ENCODE measurements at regions not wholly inside any gene's neighbourhood (a gene's known extent, or its start where the extent isn't known, plus 50 kb on each side); places are given as distances from the start of the nearest gene placed in this dataset.

GRCh38 chr4:126727461-126727860, 905.3 kb upstream of the INTU start:
- DNase-seq (ENCODE audit: low read depth in 1 of 2, low spot score in 1 of 2): no peak
- TF ChIP-seq SPI1 (IDR thresholded peaks at IDR 0.05; ENCODE audit: borderline replicate concordance, low read depth) (no peak), REST (IDR thresholded peaks at IDR 0.05; ENCODE audit: insufficient replicate concordance, low read depth) (no peak), GABPA (IDR thresholded peaks at IDR 0.05; ENCODE audit: low read depth) (no peak), CTCF (IDR thresholded peaks at IDR 0.05; ENCODE audit: insufficient read depth, low read length) (no peak), POLR2AphosphoS5 (IDR thresholded peaks at IDR 0.05; ENCODE audit: low read depth) (no peak)
- H3K27ac ChIP-seq (replicated peaks): no peak overlapping the region
- no peaks in the 10 kb centered on the region for H3K27me3 ChIP-seq (ENCODE audit: insufficient read depth, poor library complexity, severe bottlenecking)
- no peak overlapping the region for H3K4me3 ChIP-seq (replicated peaks; ENCODE audit: insufficient read depth, low read length)

- H3K4me3 ChIP-seq (replicated peaks; ENCODE audit: insufficient read depth, low read length): no peak overlapping the region
- DNase-seq (ENCODE audit: low read depth in 1 of 2, low spot score in 1 of 2): no peak
Observed at GRCh38 chr4:126731062-126731461, 901.7 kb upstream of the INTU start.

GRCh38 chr4:126733301-126733700, 899.5 kb upstream of the INTU start:
- Histone ChIP-seq H3K27me3 (ENCODE audit: insufficient read depth, poor library complexity, severe bottlenecking) (no peaks in the 10 kb centered on the region), H3K27ac (replicated peaks) (no peak overlapping the region), H3K4me3 (replicated peaks; ENCODE audit: insufficient read depth, low read length) (no peak overlapping the region)
- DNase-seq (ENCODE audit: low read depth in 1 of 2, low spot score in 1 of 2): no peak
- TF ChIP-seq POLR2AphosphoS5 (IDR thresholded peaks at IDR 0.05; ENCODE audit: low read depth) (no peak), REST (IDR thresholded peaks at IDR 0.05; ENCODE audit: insufficient replicate concordance, low read depth) (no peak), SPI1 (IDR thresholded peaks at IDR 0.05; ENCODE audit: borderline replicate concordance, low read depth) (no peak), GABPA (IDR thresholded peaks at IDR 0.05; ENCODE audit: low read depth) (no peak), CTCF (IDR thresholded peaks at IDR 0.05; ENCODE audit: insufficient read depth, low read length) (no peak)

More at GRCh38 chr4:126731062-126731461, 901.7 kb upstream of the INTU start:
- Histone ChIP-seq H3K27ac (replicated peaks) (no peak overlapping the region), H3K27me3 (ENCODE audit: insufficient read depth, poor library complexity, severe bottlenecking) (no peaks in the 10 kb centered on the region)
- TF ChIP-seq REST (IDR thresholded peaks at IDR 0.05; ENCODE audit: insufficient replicate concordance, low read depth) (no peak), CTCF (IDR thresholded peaks at IDR 0.05; ENCODE audit: insufficient read depth, low read length) (no peak)

Measured in HL-60 (cell line).